Activated T-cell treated with anti-CD3 and anti-CD28 coated beads, Interleukin-2, amount 50 U/mL, for 24 hours (primary cell): ENCODE measurements at regions not wholly inside any gene's neighbourhood (a gene's known extent, or its start where the extent isn't known, plus 50 kb on each side); places are given as distances from the start of the nearest gene placed in this dataset.

Experiments
- DNase-seq: peaks from one replicate; pipeline ENCODE4 v3.0.0-alpha.2; 2020
- H3K27ac Mint-ChIP-seq: 2 replicates; pipeline ENCODE4 v1.8.0; 2020; ENCODE audit warnings: mild to moderate bottlenecking, mixed read lengths
- H3K27me3 Mint-ChIP-seq: 2 replicates; pipeline ENCODE4 v1.8.0; 2020; ENCODE audit warnings: mixed read lengths
- H3K36me3 Mint-ChIP-seq: 2 replicates; pipeline ENCODE4 v1.8.0; 2020; ENCODE audit warnings: low read depth, mixed read lengths
- H3K4me1 Mint-ChIP-seq: 2 replicates; pipeline ENCODE4 v1.8.0; 2020; ENCODE audit warnings: low read depth, mixed read lengths
- H3K4me3 Mint-ChIP-seq: 2 replicates; pipeline ENCODE4 v1.8.0; 2020; ENCODE audit warnings: mild to moderate bottlenecking, moderate library complexity, mixed read lengths
- H3K9me3 Mint-ChIP-seq: 2 replicates; pipeline ENCODE4 v1.8.0; 2020; ENCODE audit warnings: mixed read lengths

DNA sequence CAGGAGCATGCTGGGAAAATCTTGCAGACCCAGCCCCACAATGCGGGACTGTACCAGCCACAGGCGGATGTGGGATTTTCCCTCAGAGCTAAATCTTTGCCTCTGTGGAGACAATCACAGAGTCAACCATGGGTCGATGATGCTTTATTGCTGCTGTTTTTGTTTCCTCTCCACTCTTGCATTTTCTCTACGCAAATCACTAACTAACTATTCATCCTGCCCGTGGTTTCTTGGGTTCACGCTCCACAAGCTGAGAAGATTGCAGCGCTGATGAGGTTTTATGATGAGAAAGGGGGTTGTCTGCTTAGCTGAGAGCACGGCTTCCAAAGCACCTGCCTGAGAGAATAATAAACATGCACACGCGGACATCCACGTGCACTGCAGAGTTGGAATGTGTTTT lies 500.2 kb upstream of the ADAMTS16 start:
- H3K27me3 Mint-ChIP-seq, result no peaks in the 10 kb centered on the region
- H3K4me3 Mint-ChIP-seq, result no peak overlapping the region
- no peak overlapping the region for H3K27ac Mint-ChIP-seq
- no peaks in the 10 kb centered on the region for H3K4me1 Mint-ChIP-seq
- no peaks in the 10 kb centered on the region for H3K36me3 Mint-ChIP-seq
- DNase-seq, result no peak
- H3K9me3 Mint-ChIP-seq, result peaks cover 7% of the 10 kb centered on the region

GRCh38 chr5:4640795-4641194 lies 499.3 kb upstream of the ADAMTS16 start:
- H3K4me1 Mint-ChIP-seq, result no peaks in the 10 kb centered on the region
- no peak overlapping the region for H3K27ac Mint-ChIP-seq
- H3K36me3 Mint-ChIP-seq, result no peaks in the 10 kb centered on the region

GRCh38 chr5:4642525-4642924 lies 497.6 kb upstream of the ADAMTS16 start:
- H3K27ac Mint-ChIP-seq, result no peak overlapping the region
- H3K4me1 Mint-ChIP-seq, result no peaks in the 10 kb centered on the region
- no peak overlapping the region for H3K4me3 Mint-ChIP-seq

More at GRCh38 chr5:4640795-4641194, 499.3 kb upstream of the ADAMTS16 start:
- H3K9me3 Mint-ChIP-seq, result peaks cover 7% of the 10 kb centered on the region
- no peak for DNase-seq
- H3K27me3 Mint-ChIP-seq, result no peaks in the 10 kb centered on the region
- H3K4me3 Mint-ChIP-seq, result no peak overlapping the region

DNA sequence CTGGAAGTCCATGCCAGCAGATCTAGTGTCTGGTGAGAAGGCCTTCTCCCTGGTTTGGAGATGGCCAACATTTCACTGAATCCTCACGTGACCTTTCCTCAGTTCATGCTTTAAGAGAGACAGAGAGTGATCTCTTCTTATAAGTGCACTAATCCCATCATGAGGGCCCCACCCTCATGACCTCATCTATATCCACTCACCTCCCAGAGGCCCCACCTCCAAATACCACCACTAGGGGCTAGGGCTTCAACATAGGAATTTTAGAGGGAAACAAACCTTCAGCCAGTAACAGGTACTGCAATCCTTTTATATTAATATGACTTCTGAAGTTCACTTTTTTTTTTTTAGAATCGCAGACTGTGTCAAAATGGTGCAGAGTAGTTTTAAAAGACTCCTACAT lies 496.9 kb upstream of the ADAMTS16 start:
- Mint-ChIP-seq H3K9me3 (peaks cover 7% of the 10 kb centered on the region), H3K4me3 (no peak overlapping the region), H3K27me3 (no peaks in the 10 kb centered on the region), H3K4me1 (no peaks in the 10 kb centered on the region), H3K36me3 (no peaks in the 10 kb centered on the region), H3K27ac (no peak overlapping the region)
- DNase-seq, result no peak

More at GRCh38 chr5:4642525-4642924, 497.6 kb upstream of the ADAMTS16 start:
- Mint-ChIP-seq H3K36me3 (no peaks in the 10 kb centered on the region), H3K27me3 (no peaks in the 10 kb centered on the region), H3K9me3 (peaks cover 7% of the 10 kb centered on the region)
- DNase-seq, result no peak

GRCh38 chr5:4643960-4644359 lies 496.2 kb upstream of the ADAMTS16 start:
- no peak overlapping the region for H3K27ac Mint-ChIP-seq
- H3K27me3 Mint-ChIP-seq, result no peaks in the 10 kb centered on the region
- DNase-seq, result no peak
- no peaks in the 10 kb centered on the region for H3K4me1 Mint-ChIP-seq
- H3K4me3 Mint-ChIP-seq, result no peak overlapping the region
- peaks cover 7% of the 10 kb centered on the region for H3K9me3 Mint-ChIP-seq
- H3K36me3 Mint-ChIP-seq, result no peaks in the 10 kb centered on the region

DNA sequence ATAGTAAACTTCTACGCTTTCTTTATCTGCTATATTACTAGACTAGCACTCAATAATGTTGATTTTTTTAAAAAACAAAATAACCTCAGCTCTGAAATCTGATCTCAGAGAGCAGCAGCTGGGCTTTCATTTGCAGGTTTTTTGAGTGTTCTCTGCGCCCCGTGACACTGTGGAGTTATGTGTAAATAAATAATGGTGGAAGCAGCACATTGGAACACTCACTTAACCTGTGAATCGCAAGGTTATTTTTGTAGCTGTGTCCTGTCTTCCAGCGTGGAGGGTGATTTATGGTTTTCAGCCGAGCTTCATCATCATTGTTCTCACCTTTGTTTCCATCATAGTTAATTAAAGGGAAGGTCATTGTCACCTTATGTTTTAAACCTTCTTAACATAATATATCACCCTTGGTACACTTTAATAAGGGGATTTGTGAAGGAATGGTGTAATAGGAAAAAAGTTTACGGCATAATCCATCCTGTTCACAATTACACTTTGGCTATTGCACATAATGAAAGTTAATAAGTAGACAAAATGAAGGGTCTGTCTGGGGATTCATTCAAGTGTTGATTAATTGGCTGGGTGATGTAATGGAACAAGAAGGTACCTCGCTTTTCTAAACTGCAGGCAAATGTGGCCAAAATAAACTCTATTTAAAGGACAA lies 493.3 kb upstream of the ADAMTS16 start:
- no peaks in the 10 kb centered on the region for H3K4me1 Mint-ChIP-seq
- no peak for DNase-seq
- peaks cover 7% of the 10 kb centered on the region for H3K9me3 Mint-ChIP-seq
- H3K27me3 Mint-ChIP-seq, result no peaks in the 10 kb centered on the region
- H3K36me3 Mint-ChIP-seq, result no peaks in the 10 kb centered on the region
- H3K27ac Mint-ChIP-seq, result no peak overlapping the region
- H3K4me3 Mint-ChIP-seq, result no peak overlapping the region

DNA sequence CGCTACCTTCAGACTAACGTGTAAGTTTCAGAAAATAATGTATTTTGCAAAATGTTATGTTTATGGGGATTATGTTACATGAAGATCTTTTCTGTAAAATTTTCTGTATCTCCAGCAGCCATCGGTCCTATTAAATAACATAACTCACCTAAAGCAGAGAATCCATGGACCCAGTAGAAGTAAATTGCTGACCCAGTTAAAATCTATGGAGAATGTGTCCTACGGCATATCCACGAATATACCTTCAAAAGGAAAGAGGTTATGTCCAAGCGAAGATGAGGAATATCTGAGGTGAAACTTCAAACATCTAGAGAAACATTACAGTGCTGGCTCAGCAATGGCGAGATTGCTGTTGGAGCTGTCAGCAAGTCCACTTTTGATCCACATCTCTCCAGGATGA lies 492.2 kb upstream of the ADAMTS16 start:
- no peak overlapping the region for H3K27ac Mint-ChIP-seq
- H3K27me3 Mint-ChIP-seq, result no peaks in the 10 kb centered on the region
- H3K4me3 Mint-ChIP-seq, result no peak overlapping the region
- H3K9me3 Mint-ChIP-seq, result peaks cover 7% of the 10 kb centered on the region
- H3K4me1 Mint-ChIP-seq, result no peaks in the 10 kb centered on the region
- no peaks in the 10 kb centered on the region for H3K36me3 Mint-ChIP-seq
- DNase-seq, result no peak

DNA sequence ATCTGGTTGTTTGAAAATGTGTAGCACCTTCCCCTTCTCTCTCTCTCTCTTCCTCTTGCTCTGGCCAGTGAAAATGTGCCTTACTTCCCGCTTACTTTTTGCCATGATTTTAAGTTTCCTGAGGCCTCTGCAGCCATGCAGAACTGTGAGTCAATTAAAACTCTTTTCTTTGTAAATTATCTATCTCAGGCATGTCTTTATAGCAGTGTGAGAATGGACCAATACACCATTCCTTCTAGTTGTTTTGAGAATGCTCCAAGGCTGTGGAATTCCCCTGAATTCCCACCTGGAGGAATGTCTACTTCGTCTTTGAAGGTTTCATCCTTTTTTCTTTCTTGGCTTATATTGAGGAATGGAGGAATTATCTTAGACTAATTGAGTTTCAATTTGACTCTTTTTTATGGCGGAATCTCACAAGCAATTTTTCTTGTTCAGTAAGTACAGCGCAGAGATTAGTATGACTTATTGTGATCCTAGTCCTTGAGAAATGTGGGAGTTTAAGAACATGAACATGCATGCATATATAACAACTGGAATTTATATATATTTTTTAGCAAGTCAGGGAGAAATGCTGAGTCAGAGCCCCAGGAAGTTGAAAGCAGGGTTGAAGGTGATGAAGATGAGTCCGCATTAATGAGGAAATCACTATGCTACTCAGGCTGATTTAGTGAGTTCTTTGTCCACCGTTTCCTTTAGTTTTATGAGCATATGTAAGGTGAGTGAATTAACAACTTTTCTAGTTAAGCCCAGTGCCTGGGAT lies 488.1 kb upstream of the ADAMTS16 start:
- Mint-ChIP-seq H3K4me3 (no peak overlapping the region), H3K36me3 (no peaks in the 10 kb centered on the region), H3K27ac (no peak overlapping the region), H3K4me1 (no peaks in the 10 kb centered on the region), H3K9me3 (peaks cover 8% of the 10 kb centered on the region), H3K27me3 (no peaks in the 10 kb centered on the region)
- DNase-seq, result no peak

GRCh38 chr5:4653475-4653874 lies 486.7 kb upstream of the ADAMTS16 start:
- Mint-ChIP-seq H3K27ac (no peak overlapping the region), H3K4me3 (no peak overlapping the region), H3K27me3 (no peaks in the 10 kb centered on the region), H3K36me3 (no peaks in the 10 kb centered on the region), H3K9me3 (peaks cover 14% of the 10 kb centered on the region), H3K4me1 (no peaks in the 10 kb centered on the region)
- DNase-seq, result no peak

DNA sequence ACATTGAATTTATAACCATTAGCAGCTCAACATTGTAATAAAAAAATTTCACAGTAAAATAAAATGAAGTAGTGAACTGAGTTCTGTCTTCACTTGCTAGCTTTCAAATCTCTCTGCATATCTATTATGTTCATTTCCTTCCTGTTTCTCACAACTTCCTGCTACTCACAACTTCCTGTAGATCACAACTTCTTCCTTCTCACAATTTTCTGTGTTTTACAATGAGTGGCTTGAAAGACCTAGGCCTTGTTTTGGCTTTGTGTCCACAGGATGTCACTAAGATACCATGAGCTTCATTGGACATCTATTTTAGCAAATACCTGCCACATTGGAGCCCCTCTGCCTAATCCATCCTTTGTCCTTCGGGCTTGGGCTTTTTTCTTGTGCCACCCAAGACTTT lies 480.3 kb upstream of the ADAMTS16 start:
- Mint-ChIP-seq H3K27me3 (no peaks in the 10 kb centered on the region), H3K4me1 (no peaks in the 10 kb centered on the region), H3K4me3 (no peak overlapping the region), H3K36me3 (no peaks in the 10 kb centered on the region), H3K9me3 (peaks cover 14% of the 10 kb centered on the region), H3K27ac (no peak overlapping the region)
- DNase-seq, result no peak

GRCh38 chr5:4661326-4661725 lies 478.8 kb upstream of the ADAMTS16 start:
- H3K4me1 Mint-ChIP-seq, result no peaks in the 10 kb centered on the region
- no peak overlapping the region for H3K27ac Mint-ChIP-seq

GRCh38 chr5:4661836-4662235 lies 478.3 kb upstream of the ADAMTS16 start:
- Mint-ChIP-seq H3K9me3 (peaks cover 14% of the 10 kb centered on the region), H3K27ac (no peak overlapping the region), H3K36me3 (no peaks in the 10 kb centered on the region), H3K4me1 (no peaks in the 10 kb centered on the region), H3K27me3 (no peaks in the 10 kb centered on the region), H3K4me3 (no peak overlapping the region)
- DNase-seq, result no peak

More at GRCh38 chr5:4661326-4661725, 478.8 kb upstream of the ADAMTS16 start:
- no peaks in the 10 kb centered on the region for H3K36me3 Mint-ChIP-seq
- H3K4me3 Mint-ChIP-seq, result no peak overlapping the region
- H3K27me3 Mint-ChIP-seq, result no peaks in the 10 kb centered on the region
- peaks cover 15% of the 10 kb centered on the region for H3K9me3 Mint-ChIP-seq
- DNase-seq, result no peak

DNA sequence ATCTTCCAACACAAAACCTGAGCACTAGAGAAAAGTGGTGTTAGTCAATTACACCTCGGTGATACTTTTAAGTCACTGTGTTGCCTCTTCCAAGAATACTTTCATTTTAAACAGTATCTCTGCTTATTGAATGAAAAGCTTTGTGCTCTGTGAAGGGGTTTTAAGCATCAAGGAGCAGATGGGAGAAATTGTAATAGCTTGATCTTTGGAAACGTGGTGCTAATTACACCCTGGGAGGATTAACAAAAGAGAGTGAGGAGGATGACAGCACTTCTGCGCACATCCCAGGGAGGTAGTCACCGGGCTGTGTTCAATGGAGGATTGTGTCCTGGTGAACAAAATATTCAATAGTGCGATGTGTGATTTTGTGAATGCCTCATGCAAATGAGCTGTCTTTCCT lies 477.4 kb upstream of the ADAMTS16 start:
- DNase-seq, result no peak
- Mint-ChIP-seq H3K27me3 (no peaks in the 10 kb centered on the region), H3K9me3 (peaks cover 18% of the 10 kb centered on the region), H3K4me3 (no peak overlapping the region), H3K27ac (no peak overlapping the region), H3K36me3 (no peaks in the 10 kb centered on the region), H3K4me1 (no peaks in the 10 kb centered on the region)

- H3K36me3 Mint-ChIP-seq, result no peaks in the 10 kb centered on the region
- DNase-seq, result no peak
- H3K4me1 Mint-ChIP-seq, result no peaks in the 10 kb centered on the region
- no peaks in the 10 kb centered on the region for H3K27me3 Mint-ChIP-seq
- H3K9me3 Mint-ChIP-seq, result peaks cover 13% of the 10 kb centered on the region
- no peak overlapping the region for H3K27ac Mint-ChIP-seq
- H3K4me3 Mint-ChIP-seq, result no peak overlapping the region
Measured at GRCh38 chr5:4665911-4666310, 474.2 kb upstream of the ADAMTS16 start.

GRCh38 chr5:4674166-4674565 lies 466.0 kb upstream of the ADAMTS16 start:
- Mint-ChIP-seq H3K4me1 (no peaks in the 10 kb centered on the region), H3K9me3 (peaks cover 20% of the 10 kb centered on the region), H3K36me3 (no peaks in the 10 kb centered on the region), H3K27me3 (no peaks in the 10 kb centered on the region), H3K4me3 (no peak overlapping the region), H3K27ac (no peak overlapping the region)
- no peak for DNase-seq
